ENCODE measurements at regions not wholly inside any gene's neighbourhood (a gene's known extent, or its start where the extent isn't known, plus 50 kb on each side); places are given as distances from the start of the nearest gene placed in this dataset.

- no peak for DNase-seq (ENCODE audit: low read depth, low spot score)
- no peak overlapping the region for H3K27ac ChIP-seq (ENCODE audit: low read length)
- no peak overlapping the region for H3K4me3 ChIP-seq (ENCODE audit: low read depth in 2 of 2, low read length in 2 of 2)
- in situ Hi-C loops (cut with HindIII; ENCODE audit: low pct_unique_long_range_greater_than_20kb, low sequenced_read_pairs) (no loop called here), intact Hi-C loops (cut with micrococcal nuclease; ENCODE audit: unreplicated experiment) (no loop called here)
- no peak for ATAC-seq
- no peak for TF ChIP-seq TCF7L2 (IDR thresholded peaks at IDR 0.05; ENCODE audit: low read depth, low read length)
- TF ChIP-seq REST (IDR thresholded peaks at IDR 0.05; ENCODE audit: insufficient read depth in 1 of 2, low read depth in 2 of 2, low read length in 1 of 2): no peak
- TF ChIP-seq CTCF (IDR thresholded peaks at IDR 0.05): no peak
- no peak for TF ChIP-seq SIN3A (IDR thresholded peaks at IDR 0.05; ENCODE audit: borderline replicate concordance, insufficient read depth, low read depth, low read length)
- no peak for TF ChIP-seq POLR2AphosphoS5 (IDR thresholded peaks at IDR 0.05; ENCODE audit: low read depth, low read length)
- ChIA-PET POLR2A (no interaction called here), CTCF (no interaction called here)
- no TSS peak for BruUV-seq (replicated peaks)
- H3K9me3 ChIP-seq (ENCODE audit: control insufficient read depth, insufficient read depth, low read depth, low read length): no peaks in the 10 kb centered on the region
- no peaks in the 10 kb centered on the region for H3K4me1 ChIP-seq (ENCODE audit: control insufficient read depth, insufficient read depth, low read length)
- no peaks in the 10 kb centered on the region for H3K36me3 ChIP-seq (ENCODE audit: control insufficient read depth, insufficient read depth, low read length)
- no peaks in the 10 kb centered on the region for H3K27me3 ChIP-seq (ENCODE audit: control insufficient read depth, insufficient read depth, low read length)
These were observed 83.8 kb upstream of the STOX2 start for GRCh38 chr4:183821076-183821853.

GRCh38 chr4:183823434-183823833 lies 81.7 kb upstream of the STOX2 start:
- H3K36me3 ChIP-seq (ENCODE audit: control insufficient read depth, insufficient read depth, low read length): no peaks in the 10 kb centered on the region
- H3K27ac ChIP-seq (ENCODE audit: low read length): 0 out of 2 replicates have a peak overlapping the region, but pooled peaks have one; percentile 12
- CTCF ChIA-PET: no interaction called here
- BruUV-seq (replicated peaks): no TSS peak
- no peaks in the 10 kb centered on the region for H3K4me1 ChIP-seq (ENCODE audit: control insufficient read depth, insufficient read depth, low read length)
- no peak overlapping the region for H3K4me3 ChIP-seq (ENCODE audit: low read depth in 2 of 2, low read length in 2 of 2)
- no peaks in the 10 kb centered on the region for H3K9me3 ChIP-seq (ENCODE audit: control insufficient read depth, insufficient read depth, low read depth, low read length)
- H3K27me3 ChIP-seq (ENCODE audit: control insufficient read depth, insufficient read depth, low read length): no peaks in the 10 kb centered on the region
- TF ChIP-seq REST (IDR thresholded peaks at IDR 0.05; ENCODE audit: insufficient read depth in 1 of 2, low read depth in 2 of 2, low read length in 1 of 2) (no peak), SIN3A (IDR thresholded peaks at IDR 0.05; ENCODE audit: borderline replicate concordance, insufficient read depth, low read depth, low read length) (no peak), POLR2AphosphoS5 (IDR thresholded peaks at IDR 0.05; ENCODE audit: low read depth, low read length) (no peak), TCF7L2 (IDR thresholded peaks at IDR 0.05; ENCODE audit: low read depth, low read length) (no peak), CTCF (IDR thresholded peaks at IDR 0.05) (no peak)
- POLR2A ChIA-PET: interaction anchor here (0.5 kb wide), 1 partner anchor 233 kb away, joined by 3 read pairs; no protein-coding TSS in a partner anchor
- intact Hi-C loops (cut with micrococcal nuclease; ENCODE audit: unreplicated experiment): no loop called here
- peak; percentile 85 for ATAC-seq
- no peak for DNase-seq (ENCODE audit: low read depth, low spot score)
- in situ Hi-C loops (cut with HindIII; ENCODE audit: low pct_unique_long_range_greater_than_20kb, low sequenced_read_pairs): no loop called here
